Adrenal gland (tissue), 9 donors: ENCODE measurements at regions not wholly inside any gene's neighbourhood (a gene's known extent, or its start where the extent isn't known, plus 50 kb on each side); places are given as distances from the start of the nearest gene placed in this dataset.

Experiments
- DNase-seq, 7 donors: peaks; one replicate each; pipeline ENCODE4 v3.0.0-alpha.2; 2019 to 2020
- H3K27ac ChIP-seq, 5 donors: fragments of 200-600 bp; sonication (generic) in 4 of 5; 1 replicate in 3 of 5; 2 replicates in 2 of 5; pipeline versions ENCODE4 v1.5.1 to v1.8.0; 2016 to 2020; ENCODE audit warnings: mild to moderate bottlenecking in 1 of 5
- H3K27me3 ChIP-seq: fragments of 200-600 bp; 2 replicates; pipeline ENCODE4 v1.8.0; 2021
- H3K36me3 ChIP-seq, 2 donors: fragments of 200-600 bp; replicated peaks in 1 of 2; 1 replicate in 1 of 2; 2 replicates in 1 of 2; pipeline versions ENCODE4 v1.5.1 to v1.8.0; 2018 to 2022
- H3K4me1 ChIP-seq, 2 donors: fragments of 200-600 bp; replicated peaks in 1 of 2; 1 replicate in 1 of 2; 2 replicates in 1 of 2; pipeline versions ENCODE4 v1.5.1 to v1.8.0; 2018 to 2021
- H3K4me3 ChIP-seq, 4 donors: fragments of 200-600 bp; sonication (generic) in 3 of 4; one replicate each; pipeline ENCODE4 v1.5.1; 2016 to 2018
- H3K9me3 ChIP-seq, 3 donors: fragments of 200-600 bp; sonication (generic) in 1 of 3; replicated peaks in 1 of 3; 1 replicate in 2 of 3; 2 replicates in 1 of 3; pipeline versions ENCODE4 v1.5.1 to v1.8.0; 2016 to 2021
- CTCF ChIP-seq, 6 experiments: fragments of 450-650 bp in 4 of 6; fragments of 200-600 bp in 2 of 6; sonication (generic) in 1 of 6; IDR thresholded peaks; 1 replicate in 5 of 6; 2 replicates in 1 of 6; pipeline versions ENCODE4 v1.5.1 to v1.8.0; 2016 to 2021; ENCODE audit warnings: antibody characterized with exemption in 6 of 6, mild to moderate bottlenecking in 2 of 6, moderate library complexity in 1 of 6
- POLR2A ChIP-seq, 2 donors: fragments of 450-650 bp; IDR thresholded peaks; one replicate each; pipeline ENCODE4 v1.6.1; 2017; ENCODE audit warnings: antibody characterized with exemption in 2 of 2, mild to moderate bottlenecking in 2 of 2, moderate library complexity in 1 of 2
- WGBS, 4 donors: extraction: QIAGEN DNeasy Blood & Tissue Kit in 2 of 4; methylation state at CpG; one replicate each; pipeline versions ENCODE4 v1.1.5 to v1.1.7; 2013 to 2017; 5-methylcytosine and 5-hydroxymethylcytosine counted together
- intact Hi-C, 2 donors: fragments of 100-400 bp; cut with DNase I; formaldehyde crosslinking; loops; one replicate each; pipeline versions ENCODE4 v1.14.1 to v1.15.0; 2022 to 2023
- donor health status: healthy with polysubstance abuse.
- donor health status: Bipolar disorder and iron deficiency.
- donor health status: DM: yes; HTN: yes; CAD: no.
- donor health status: DM: no; HTN: no; CAD: no.
- donor health status: DM: no; HTN: no; CAD: no.

- 89 to 95% (median 93%) methylated on average over 1 to 5 of the region's 5 CpGs for WGBS, 4 donors
- H3K9me3 ChIP-seq, result no peaks in the 10 kb centered on the region
- no peaks in the 10 kb centered on the region for H3K27me3 ChIP-seq
- TF ChIP-seq CTCF (IDR thresholded peaks at IDR 0.05), result no peak
- no peak for TF ChIP-seq POLR2A (IDR thresholded peaks at IDR 0.05)
- H3K4me1 ChIP-seq, result no peaks in the 10 kb centered on the region
- no peak for DNase-seq
- H3K4me3 ChIP-seq, result no peak overlapping the region
- no peaks in the 10 kb centered on the region for H3K36me3 ChIP-seq
- intact Hi-C loops, result no loop called here
- H3K27ac ChIP-seq, result no peak overlapping the region
These were observed 141.1 kb downstream of the HSD17B3 start for GRCh38 chr9:96160866-96161265.

- H3K9me3 ChIP-seq, result no peaks in the 10 kb centered on the region
- TF ChIP-seq CTCF (IDR thresholded peaks at IDR 0.05), result no peak
- no peak overlapping the region for H3K4me3 ChIP-seq
- DNase-seq, result no peak
- WGBS, 4 donors, result 64 to 76% (median 71%) methylated on average over 6 of the region's 6 CpGs
- H3K4me1 ChIP-seq, result no peaks in the 10 kb centered on the region
- intact Hi-C loops, result no loop called here
- H3K36me3 ChIP-seq, result no peaks in the 10 kb centered on the region
- no peak overlapping the region for H3K27ac ChIP-seq
- no peaks in the 10 kb centered on the region for H3K27me3 ChIP-seq
These were observed 141.8 kb downstream of the HSD17B3 start for GRCh38 chr9:96160168-96160567.

GRCh38 chr9:96159596-96159995 is 142.4 kb downstream of the HSD17B3 start:
- H3K36me3 ChIP-seq, result no peaks in the 10 kb centered on the region
- no peaks in the 10 kb centered on the region for H3K9me3 ChIP-seq
- no peak for TF ChIP-seq POLR2A (IDR thresholded peaks at IDR 0.05)
- TF ChIP-seq CTCF (IDR thresholded peaks at IDR 0.05), result no peak
- WGBS, 4 donors, result 87 to 97% (median 90%) methylated on average over 4 of the region's 4 CpGs
- H3K4me3 ChIP-seq, result no peak overlapping the region
- intact Hi-C loops, result no loop called here
- no peak for DNase-seq
- no peaks in the 10 kb centered on the region for H3K4me1 ChIP-seq
- no peaks in the 10 kb centered on the region for H3K27me3 ChIP-seq
- peak overlapping the region in 1 of 5 donors; percentile 27 for H3K27ac ChIP-seq

GRCh38 chr9:96158909-96159575 is 142.9 kb downstream of the HSD17B3 start:
- DNase-seq, result no peak

More at GRCh38 chr9:96158909-96159575, 142.9 kb downstream of the HSD17B3 start:
- Histone ChIP-seq H3K9me3 (no peaks in the 10 kb centered on the region), H3K27ac (peak overlapping the region in 1 of 5 donors; percentile 27), H3K36me3 (no peaks in the 10 kb centered on the region), H3K4me3 (no peak overlapping the region), H3K4me1 (no peaks in the 10 kb centered on the region), H3K27me3 (no peaks in the 10 kb centered on the region)
- WGBS, 4 donors, result 53 to 66% (median 59%) methylated on average over 9 of the region's 9 CpGs
- intact Hi-C loops, result no loop called here
- TF ChIP-seq CTCF (IDR thresholded peaks at IDR 0.05) (no peak), POLR2A (IDR thresholded peaks at IDR 0.05) (no peak)
